HG03066 (cell line): ENCODE measurements at regions not wholly inside any gene's neighbourhood (a gene's known extent, or its start where the extent isn't known, plus 50 kb on each side); places are given as distances from the start of the nearest gene placed in this dataset.

Experiments used
- ATAC-seq: cut with Tn5 transposase; IDR thresholded peaks from one replicate; pipeline ENCODE4 v1.9.1; 2021; ENCODE audit warnings: low read depth; ENCODE audit not compliant: unreplicated experiment

DNA sequence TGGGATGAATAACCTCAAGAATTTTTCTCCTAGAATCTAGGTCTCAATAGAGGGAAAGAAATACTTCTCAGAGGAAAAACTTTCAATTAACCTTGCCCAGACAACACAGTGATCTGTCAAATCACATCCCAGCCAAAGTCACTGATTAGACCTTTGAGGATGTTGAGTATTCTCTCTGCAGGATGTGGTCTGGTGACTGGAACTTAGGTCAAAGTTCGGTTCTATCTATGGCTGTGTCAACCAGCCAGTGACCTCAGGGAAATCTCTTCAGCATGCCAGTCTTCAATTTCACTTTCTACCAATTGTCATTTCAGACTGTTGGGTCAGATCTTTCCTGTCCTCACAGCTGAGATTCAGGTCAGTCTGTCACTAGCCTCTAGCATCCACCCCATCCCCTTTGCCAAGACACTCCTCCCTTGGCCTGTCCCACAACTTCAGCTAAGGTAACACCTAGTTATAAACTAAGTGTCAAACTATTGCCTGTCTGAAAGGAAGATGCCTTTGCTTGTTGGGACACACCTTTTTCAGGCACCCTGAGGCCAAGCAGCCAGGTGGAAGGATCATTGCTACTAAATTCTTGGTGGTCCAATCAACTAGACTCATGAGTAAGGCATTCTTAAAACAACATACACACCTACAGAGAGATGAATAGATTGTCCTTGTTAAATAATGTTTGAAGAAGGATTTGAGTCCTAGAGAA, 156.3 kb upstream of the FST start:
- no peak for ATAC-seq

DNA sequence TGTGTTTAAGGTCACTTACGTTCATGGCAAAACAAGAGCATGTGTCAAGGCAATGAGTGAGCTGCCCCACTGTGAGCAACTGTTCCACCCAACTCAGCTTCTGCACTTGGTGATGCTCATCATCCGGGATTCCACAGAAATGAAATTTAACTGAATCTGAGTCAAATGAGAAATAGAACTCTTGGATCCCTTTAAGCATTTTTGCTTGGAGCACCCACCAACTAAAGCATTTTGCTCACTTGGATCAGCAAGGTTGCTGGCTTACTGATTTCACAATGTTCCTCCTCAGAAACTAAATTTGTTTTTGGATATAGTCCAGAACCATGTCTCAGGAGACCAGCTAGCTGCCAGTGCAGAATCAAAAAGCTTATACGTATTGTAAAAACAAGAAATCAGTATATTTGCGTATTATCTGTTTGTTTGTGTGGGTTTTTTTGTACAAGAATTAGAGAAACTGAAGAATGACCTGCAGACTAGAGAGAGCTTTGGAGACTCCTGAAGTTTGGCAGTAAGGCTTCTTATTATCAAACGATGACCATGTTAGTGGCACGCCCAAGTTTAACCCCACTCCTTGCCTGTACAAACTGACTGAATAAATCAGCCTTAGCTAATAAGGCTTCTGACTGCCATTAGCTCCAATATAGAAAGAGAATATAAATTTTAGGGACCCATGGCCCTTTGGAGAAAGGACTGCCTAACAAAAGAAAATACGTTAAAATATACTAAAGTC, 153.8 kb upstream of the FST start:
- no peak for ATAC-seq

DNA sequence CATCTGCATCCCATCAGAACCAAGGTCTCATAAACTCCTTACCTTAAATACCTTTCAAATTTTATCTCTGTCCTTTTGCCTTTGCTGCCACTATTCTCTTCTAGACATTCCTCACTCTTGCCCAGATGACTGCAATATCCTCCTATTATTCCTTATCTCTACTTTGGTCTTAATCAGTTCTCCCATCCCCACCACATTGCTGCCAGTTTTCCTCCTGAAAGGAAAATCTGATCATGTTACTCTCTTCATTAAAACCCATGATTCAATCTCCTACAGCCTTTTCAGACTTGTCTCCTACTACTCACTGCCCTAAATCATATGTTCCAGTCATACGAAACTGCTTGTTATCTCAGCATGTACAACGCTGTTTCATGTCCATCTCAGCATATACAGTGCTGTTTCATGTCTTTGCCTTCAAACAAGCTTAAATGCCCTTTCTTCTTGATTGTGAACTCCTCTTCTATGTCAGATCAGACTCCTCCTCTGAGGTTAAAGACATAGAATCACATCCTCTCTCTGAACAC, 152.6 kb upstream of the FST start:
- ATAC-seq, result no peak

DNA sequence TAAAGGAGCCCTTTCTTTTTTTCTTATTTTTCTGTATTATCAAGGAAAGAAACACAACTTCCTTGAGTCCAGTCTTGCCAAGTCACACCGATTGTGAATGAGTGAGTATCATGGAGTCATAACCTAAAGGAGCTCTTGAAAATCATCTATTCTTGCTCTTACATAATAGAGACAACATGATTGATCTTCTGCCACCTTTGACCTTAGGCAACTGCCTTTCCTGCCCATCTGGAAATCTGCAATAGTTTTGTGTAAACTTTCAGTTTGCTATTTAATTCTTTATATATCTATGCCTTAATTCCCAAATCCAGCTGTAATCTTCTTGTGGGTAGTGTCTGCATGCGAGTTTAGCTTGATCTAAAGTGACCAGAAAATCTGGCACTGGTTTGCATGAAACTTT, 149.9 kb upstream of the FST start:
- ATAC-seq, result no peak

DNA sequence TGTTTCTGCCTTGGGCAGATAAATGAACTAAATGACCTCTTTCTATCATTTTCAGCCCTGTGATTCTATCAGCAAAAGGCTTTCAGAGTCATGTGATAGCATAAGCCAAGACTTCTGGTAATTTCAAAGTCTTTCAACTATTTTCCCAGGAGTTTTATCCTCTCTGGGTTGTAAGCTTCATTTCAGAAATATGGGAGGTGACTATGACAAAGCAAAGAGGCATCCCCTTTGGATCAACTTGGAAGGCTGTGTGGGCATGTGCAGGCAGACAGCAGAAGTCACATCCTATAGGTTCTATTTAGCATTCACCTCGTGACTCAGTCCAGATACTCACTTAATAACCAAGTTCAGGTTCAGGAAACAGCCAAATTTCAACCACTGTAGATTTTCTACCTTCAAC, 149.0 kb upstream of the FST start:
- ATAC-seq, result no peak

DNA sequence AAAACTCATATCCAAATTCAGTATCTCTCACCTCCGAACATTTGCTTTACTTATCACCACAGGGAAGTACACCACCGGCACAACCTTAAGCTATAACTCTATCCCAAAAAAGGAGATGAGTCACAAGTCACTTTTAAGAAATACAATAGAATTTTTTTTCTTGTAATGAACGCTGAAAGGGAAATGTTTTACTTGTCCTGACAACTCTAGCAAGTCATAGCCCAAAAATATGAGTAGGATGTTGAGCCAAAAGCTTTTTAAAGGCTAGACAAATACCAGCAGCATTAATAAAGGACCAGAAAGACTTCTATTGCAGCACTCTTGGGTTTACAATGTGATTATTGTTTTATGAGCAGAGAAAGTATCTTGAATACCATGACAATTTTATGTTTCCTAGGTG, 147.3 kb upstream of the FST start:
- no peak for ATAC-seq

DNA sequence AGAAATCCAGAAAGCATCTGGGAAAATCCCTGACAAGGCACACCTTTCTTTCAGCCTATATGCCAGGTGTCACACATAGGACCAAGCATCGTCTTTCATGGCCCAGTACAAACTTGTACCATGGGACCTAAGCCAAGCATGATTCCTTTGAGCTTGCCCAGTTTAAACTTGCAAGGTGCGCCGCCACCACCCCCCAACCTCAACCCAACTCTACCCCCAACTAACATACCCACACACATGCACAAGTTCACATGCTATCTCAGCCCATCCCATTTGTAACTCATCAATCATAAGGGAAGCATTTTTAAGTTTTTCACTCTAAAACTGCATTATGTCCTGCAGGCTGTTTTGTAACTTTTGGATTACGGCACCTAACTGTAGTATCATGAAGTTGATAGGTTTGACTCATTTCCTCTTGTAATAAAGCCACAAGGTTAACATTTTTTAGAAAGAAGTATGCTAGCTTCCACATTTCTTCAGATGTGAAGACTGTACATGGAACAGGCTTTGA, 145.9 kb upstream of the FST start:
- ATAC-seq, result no peak

DNA sequence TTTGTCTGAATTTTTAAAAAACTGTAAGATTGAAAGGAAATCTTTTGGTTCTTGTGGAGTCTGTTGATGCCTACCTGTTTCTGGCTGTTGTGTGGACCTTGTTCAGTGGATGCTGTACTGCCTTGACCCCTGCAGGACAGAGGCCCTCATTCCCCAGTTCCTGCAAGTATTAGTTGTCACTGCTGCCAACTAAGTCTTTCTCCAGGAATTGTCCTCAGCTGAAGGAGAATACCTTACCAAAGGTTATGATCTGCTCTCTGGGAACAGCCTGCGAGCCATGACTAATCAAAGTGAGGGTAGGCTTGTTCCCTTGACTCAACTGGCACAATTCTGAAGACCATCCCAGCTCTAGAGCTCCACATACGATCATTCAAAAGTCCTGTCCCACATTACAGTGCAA, 145.3 kb upstream of the FST start:
- no peak for ATAC-seq

DNA sequence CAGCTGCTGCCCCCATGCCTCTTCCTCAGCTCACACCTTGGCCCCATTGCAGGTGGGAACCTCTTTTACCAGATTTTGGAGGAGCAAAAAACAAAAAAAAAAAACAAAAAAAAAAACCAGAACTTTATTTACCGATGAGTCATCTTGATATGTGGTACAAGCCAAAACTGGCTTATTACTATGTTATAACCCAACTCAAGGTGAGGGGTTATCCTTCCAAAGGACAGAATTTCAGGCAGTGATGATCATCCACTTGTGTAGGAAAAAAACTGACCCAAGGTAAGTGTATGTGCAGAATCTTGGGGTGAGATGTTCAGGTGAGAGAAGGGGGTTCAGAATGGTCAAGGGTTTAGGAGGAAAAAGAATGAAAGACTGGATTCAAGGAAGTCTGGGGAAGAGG, 142.6 kb upstream of the FST start:
- ATAC-seq, result no peak

DNA sequence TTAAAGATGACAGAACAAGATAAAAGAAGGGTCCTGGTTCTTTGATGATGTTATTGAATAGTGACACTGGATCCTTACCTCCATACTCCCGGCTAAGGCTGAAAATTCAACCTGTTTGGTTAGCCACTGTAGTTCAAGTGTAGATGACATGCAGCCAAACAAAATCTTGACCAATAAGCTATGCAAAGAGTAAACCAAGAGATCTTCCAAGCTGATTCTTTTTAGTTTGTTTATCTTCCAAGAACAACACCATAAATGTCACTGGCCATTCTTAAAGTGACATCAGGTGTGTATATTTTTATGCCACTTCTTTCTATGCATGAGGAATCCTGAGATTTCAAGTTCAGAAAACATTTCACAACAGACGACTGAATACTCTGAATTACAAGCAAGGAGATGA, 141.5 kb upstream of the FST start:
- ATAC-seq, result no peak

DNA sequence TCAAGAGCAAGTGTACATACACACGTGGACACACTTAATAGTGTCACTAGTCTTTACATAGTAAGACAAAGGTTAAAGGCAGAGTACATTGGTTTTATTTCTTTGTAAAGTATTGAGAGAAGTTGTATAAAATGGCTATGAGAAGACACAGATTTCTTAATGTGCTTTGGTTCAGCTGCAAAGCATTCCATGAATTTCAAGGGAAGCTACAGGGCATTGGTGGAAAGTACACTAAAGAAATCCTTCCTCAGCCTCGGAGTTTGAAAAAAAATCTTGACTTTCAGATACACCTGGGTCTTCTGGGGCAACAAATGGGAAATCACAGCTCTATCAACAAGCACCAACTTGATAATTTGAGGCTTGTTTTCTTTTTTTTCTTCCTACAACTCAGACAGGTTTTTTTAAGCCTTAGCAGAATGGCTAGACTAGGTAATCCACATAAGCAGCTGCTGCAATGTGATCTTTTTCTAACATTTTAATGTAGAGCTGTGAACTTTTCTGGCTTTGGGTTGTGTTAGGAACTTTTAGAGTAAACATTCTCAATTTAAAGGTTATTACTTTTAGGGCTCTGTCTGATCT, 140.4 kb upstream of the FST start:
- ATAC-seq, result no peak

DNA sequence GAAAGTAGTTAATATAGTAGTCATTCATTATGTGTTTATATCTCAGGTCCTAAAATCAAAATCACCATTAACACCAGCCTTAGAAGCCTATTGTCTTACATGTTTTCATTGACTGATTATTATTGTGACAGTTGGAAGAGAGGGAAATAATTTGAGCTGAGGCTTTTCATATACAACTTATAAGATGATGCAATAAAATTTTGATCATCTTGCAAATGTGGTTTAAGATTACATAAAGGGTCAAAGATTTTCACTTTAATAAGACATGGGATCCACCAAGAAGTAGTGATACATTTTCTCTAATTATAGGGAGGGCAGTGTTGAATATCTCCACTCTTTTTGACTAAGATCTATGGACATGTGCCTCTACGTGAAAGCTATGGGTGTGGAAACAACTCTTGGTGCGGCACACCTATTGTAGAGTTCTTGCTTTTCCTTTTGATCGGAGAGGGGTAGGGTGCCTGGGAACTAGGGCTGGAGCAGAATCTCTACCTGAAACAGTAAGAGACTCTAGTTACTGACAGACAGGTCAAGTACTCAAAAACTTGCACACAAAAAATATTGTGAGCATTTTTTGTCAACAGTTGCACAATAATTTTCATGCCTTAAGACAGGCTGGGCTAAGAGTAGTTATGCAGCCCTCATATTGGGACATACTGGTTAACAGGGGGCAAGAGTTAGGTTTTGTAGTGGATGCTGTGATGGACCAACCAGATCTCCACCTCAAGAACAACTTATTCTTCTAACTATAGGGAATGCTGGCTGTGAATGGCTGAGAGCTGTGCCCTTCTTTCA, 139.3 kb upstream of the FST start:
- ATAC-seq, result no peak

DNA sequence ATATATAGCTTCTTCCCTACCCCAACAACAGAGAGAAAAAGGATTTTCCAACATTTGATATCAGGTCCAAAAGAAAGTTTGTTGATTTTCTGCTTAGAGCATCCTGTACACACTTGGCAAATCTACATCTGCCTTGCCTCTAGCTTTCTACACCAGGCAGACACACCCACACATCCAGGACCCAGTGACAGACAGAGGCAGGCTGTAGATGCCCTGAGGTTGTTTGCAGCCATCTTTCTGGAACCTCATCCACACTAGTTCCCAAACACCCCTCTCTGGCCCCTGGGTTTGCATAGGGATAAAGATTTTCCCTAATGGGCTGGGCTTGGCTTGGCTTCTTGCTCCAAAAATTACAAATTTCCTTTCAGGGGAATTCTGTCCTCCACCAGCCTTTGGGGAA, 138.2 kb upstream of the FST start:
- no peak for ATAC-seq

DNA sequence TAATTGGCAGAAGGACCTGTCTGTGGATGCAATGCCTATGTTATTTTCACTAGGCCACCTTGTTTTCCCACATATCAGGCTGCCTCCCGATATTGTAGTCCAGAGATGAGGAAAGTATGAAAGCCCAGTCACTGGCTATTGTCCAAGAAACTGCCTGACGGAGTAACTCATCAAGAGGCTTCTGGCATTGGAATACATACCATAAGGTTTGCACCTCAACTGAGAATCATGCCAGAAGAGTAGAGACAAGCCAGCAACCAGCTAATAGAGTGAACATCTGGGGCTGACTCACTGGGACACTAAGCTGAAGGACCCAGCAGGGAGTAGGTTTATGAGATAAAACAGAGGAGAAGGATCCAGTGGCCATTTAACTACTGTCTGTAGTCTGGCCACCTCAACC, 137.2 kb upstream of the FST start:
- ATAC-seq, result no peak

DNA sequence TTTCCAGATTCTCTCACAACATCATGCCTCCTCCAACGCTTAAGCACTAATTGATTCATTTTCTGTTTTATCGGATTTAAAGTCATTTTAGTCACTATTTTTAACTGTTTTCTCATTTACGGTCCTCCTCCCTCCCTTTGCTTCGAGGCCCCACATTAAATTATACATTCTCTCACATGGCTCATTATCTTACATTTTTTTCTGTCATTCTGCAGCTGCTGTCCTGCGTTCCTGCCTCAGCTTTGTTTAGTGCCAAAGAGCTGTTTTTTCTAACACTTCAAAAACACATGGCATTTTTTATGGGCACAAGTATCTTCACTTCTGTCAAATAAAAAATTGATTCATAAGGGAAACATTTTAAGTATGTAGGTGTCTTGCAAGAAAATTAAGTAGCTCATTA, 130.1 kb upstream of the FST start:
- no peak for ATAC-seq

DNA sequence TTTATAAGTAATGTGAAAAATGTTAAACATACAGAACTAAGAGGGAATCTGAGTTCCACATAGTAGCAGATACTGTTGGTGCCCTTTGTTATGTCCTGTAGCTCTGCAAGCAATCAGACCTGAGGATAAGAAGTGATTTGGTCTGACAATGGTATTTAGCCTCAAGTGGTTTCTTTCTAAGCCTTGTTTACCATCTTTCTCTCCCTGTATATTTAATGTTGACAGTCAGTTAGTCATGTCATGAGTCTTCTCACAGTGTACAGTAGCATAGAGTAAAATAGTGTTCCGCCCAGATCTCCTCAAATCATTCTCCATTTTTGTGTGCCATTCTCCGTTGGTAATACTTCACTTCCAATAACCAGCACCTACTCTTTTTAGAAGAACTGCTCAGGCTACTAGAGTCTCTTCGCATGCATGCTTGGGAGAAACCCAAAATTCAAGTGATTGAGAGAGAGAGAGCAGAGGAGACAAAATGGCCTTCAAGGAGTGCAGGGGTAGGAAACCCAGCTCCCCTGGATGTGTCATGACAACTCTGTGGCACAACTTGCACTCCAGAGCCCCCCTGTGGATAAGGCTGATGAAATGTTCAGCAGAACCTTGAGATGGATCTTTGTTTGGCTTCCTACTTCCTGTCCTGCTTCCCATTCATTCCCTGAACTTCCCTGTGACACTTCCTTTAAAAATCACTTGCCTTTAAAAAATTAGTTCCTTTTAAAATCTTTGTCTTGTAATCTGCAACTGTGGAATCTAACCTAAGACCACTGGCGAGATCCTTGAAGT, 129.2 kb upstream of the FST start:
- ATAC-seq, result no peak

DNA sequence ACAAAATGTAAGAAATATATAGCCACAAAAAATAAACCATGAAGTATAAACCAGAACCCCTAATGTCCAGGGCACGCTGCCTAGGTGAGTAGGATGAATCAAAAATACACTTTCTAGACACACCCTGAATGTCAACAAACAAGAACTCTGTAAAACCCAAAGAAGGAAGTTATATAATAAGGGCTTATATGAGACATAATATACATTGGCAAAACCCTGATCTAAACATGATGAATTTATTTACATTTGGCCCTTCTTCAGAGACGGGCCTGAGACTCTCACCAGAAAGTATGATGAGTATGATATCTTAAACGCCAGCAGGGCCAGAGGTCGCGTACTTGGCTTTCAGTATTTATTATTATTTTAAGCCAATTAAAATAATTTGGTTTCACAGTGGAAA, 125.1 kb upstream of the FST start:
- ATAC-seq, result no peak

DNA sequence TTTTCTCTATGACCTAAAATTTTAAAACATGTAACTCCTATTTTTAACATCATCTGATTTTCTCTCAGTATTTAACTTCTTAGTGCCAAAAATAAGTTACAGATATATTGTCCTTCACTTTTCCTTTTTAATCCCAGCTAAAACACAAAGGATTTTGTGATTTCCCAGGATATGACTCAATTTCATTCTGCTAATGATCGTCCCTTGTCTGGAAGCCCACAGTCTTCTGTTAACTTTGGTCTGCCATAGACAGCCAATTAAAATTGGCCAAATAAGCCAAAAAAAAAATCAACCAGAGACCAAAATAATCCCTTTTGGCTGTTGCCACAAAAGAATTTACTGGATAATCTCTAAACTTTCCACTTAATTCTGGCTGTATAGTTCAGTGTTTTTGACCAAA, 124.5 kb upstream of the FST start:
- ATAC-seq, result no peak

DNA sequence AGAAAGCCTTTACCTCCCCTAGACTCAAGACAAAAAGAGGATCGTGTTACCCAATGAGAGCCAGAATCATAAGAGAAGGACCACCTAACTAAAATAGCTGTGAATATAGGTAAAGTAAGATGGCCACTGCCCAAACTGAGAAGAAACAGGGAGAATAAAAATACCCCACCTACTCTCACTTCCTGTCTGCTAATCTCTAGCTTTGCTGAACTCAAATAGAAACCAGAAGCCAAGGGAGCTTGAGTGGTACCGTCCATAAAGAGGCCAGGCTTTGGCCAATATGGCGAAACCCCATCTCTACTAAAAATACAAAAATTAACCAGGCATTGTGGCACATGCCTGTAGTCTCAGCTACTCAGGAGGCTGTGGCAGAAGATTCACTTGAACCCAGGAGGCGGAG, 123.0 kb upstream of the FST start:
- no peak for ATAC-seq

DNA sequence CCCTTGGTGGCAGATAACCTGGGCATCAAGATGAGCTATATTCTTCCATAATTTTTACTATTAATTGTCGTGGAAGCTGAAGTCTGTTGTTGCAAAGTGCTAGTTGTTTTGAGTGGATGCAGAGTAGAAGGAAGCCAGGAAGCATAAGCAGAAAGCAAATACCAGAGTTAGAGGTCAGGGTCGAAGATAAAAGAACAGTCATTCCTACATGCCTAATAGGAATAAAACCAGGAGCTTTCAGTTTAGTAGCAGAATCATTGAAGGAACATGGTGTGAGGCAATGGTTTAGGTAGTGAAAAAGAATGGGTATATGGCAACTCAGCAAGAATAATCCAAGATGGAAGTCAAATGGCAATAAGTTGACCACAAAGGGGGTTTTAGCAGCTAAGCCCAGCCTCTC, 121.6 kb upstream of the FST start:
- ATAC-seq, result no peak
